NCI-H2227 (cell line): ENCODE measurements at regions not wholly inside any gene's neighbourhood (a gene's known extent, or its start where the extent isn't known, plus 50 kb on each side); places are given as distances from the start of the nearest gene placed in this dataset.
"Not testable (repeated sequence)": the region's sequence is repeated elsewhere in the genome, so short reads cannot be mapped to it uniquely, and the experiment has no call there.

Experiments used
- DNase-seq: peaks from one replicate; lab custom pipeline; 2025; ENCODE audit not compliant: unreplicated experiment; lab: John Stamatoyannopoulos, UW

DNA sequence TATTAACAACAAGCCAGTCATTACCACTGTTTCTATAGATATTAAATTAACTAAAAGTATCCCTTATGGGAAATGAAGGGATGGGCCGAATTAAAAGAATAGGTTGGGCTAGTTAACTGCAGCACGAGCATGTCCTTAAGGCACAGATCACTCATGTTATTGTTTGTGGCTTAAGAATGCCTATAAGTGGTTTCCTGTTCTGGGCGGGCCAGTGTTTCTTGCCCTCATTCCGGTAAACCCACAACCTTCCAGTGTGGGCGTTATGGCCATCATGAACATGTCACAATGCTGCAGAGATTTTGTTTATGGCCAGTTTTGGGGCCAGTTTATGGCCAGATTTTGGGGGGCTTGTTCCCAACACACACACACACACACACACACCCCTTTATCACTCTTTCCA lies 705.4 kb upstream of the NCAM2 start:
- DNase-seq = not testable (repeated sequence)

DNA sequence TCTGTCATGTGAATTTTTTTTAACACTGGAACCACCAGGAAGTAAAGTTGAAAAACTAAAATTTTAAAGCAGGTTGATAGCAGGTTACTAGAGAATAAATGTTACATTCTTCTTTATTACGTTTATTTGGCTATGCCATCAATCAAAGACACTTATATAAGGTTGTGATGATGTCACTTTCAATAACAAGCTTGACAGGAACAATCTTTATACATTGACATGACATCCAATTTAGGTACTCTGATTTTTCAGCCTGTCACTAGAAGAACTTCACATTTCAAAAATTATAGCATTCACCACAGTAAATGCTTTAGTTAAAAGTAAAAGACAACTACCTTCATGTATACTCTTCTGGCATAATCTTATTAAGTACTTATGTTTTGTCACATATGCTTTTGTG lies 696.8 kb upstream of the NCAM2 start:
- no peak for DNase-seq

GRCh38 chr21:20302084-20302483 lies 696.1 kb upstream of the NCAM2 start:
- DNase-seq = no peak

DNA sequence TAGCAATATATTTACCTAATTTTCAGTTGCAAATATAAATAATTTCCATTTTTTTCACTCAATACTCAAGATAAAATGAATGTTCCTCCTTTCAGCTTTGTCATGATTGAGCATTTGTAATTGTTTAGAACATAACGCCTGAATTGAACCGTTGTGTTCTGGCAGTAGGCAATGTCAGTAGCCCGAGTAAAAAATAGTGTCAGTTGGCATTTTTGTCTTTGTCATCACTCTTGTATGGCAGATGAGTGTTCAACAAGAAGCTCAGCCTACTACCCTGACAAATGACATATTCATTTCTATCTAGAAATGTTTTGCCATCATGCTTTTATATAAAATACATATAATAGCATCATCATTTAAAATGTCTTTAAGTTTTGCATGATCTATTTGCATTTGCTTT lies 691.4 kb upstream of the NCAM2 start:
- DNase-seq = no peak

DNA sequence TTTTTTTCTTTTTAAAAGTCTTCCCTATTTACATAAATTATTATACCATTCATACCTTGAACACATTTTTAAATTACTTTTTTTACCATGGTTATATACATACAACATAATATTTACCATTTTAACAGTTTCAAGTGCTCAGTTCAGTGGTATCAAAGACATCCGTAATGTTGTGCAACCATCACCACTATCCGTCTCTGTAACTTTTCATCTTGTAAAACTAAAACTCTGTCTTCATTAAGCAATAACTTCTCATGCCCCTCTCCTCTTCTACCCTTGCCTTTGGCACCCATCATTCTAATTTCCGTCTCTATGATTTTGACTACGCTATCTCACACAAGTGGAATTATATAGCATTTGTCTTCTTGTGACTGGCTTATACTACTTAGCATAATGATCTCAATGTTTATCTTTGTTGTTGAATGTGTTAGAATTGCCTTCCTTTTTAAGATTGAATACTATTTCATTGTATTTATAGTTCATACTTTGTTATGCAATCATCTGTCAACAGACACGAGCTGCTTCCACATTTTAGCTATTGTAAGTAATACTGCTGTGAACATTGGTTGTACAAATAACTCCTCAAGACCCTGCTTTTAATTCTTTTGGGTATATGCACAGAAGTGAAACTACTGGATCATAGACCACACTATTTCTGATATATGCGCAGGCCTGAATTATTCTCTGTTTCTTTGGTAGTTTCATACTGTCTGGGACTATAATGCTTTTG lies 689.5 kb upstream of the NCAM2 start:
- DNase-seq = no peak

DNA sequence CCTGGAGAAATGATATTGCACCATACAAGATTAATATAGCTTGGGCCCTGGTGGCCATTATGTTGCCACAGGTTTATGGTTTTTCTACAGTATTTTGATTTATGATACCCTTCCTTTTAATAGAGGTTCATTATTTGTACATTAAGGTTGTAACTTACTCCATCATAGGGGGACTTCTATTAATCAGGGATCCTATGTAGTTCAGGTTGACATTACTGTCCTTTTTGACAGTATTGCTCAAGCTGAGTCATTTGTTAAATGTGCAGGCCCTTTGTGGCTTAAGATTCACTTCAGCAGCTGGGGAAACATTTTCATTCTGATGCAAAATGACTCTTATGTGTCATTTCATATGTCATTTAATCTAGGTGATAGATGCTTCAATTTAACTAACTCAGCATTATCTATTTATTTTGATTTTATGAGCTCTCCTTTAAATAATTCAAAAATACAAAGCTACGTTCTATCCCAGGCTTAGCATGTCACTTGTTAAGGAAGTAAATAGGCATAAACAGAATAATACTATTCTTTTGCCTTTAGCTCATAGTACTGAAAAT lies 686.9 kb upstream of the NCAM2 start:
- DNase-seq = no peak

DNA sequence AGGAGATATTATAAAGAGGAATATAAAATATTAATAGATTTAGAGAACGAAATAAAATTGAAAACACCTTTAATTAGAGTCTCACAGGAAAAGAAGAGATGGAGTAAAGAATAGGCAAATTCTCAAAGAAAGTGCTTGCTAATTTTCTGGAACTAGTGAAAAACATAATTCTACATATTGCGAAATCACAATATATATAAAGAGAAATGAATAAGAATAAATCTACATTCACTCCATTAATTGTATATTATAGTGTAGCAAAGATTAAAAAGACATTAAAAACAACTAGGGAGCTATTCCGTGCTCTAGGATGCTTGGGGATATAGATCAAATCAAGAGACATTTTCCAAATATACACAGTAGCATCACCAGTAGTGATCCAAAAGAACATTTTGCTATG lies 685.2 kb upstream of the NCAM2 start:
- DNase-seq = no peak

- DNase-seq = no peak
Measured at GRCh38 chr21:20315042-20315441, 683.2 kb upstream of the NCAM2 start.

DNA sequence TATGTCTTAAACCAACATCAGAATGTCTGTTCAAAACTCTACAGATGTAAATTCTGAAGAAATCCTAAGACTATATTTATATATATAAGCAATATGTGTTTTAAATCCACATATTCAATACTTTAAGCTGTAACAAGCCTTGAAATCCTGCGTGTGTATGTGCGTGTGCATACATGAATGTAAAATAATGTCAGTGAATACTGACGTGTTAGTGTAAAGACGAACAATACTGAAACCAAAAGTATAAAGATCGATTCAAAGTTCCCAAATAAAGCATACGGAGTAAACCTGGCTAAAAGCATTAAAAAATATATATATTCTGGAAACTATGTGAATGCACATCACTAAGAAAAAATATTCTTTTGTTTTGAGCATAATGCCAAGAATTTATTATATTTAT lies 668.6 kb upstream of the NCAM2 start:
- DNase-seq = no peak

DNA sequence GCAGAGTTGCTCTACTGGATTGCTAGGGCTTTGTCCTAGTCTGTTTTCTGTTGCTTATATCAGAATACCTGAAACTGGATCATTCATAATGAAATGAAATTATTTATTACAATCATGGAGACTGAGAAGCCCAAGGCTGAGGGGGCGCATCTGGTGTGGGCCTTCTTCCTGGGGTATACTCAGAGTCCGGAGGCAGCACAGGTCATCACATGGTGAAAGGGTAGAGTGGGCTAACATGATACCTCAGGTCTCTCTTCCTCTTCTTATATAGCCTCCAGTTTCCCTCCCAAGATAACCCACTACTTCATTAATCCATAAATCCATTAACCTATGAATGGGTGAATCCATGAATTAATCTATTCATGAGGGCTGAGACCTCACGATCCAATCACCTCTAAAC lies 667.6 kb upstream of the NCAM2 start:
- DNase-seq = no peak

GRCh38 chr21:20334585-20334984 lies 663.6 kb upstream of the NCAM2 start:
- DNase-seq = no peak

- no peak for DNase-seq
Measured at GRCh38 chr21:20341431-20341830, 656.8 kb upstream of the NCAM2 start.

DNA sequence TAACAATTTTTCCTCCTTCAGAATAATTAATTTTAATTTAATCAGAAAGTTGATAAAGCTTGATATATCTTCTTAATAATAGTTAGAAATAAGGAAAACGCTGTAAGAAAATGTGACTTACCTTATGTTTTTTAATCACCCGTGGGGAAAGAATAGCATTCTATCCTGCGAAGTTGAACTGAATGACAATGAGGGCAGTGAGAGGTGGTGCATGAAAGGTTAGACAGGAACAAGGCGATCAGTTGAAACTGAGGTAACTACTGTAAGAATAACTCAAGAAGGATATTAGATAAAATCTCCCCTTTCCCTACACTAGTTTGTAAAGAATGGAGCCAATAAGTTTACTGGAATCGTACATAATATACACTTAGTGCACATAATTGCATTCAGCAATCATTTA lies 655.0 kb upstream of the NCAM2 start:
- DNase-seq = no peak

- DNase-seq = no peak
Measured at GRCh38 chr21:20351138-20351537, 647.1 kb upstream of the NCAM2 start.

GRCh38 chr21:20353351-20353750 lies 644.9 kb upstream of the NCAM2 start:
- no peak for DNase-seq

DNA sequence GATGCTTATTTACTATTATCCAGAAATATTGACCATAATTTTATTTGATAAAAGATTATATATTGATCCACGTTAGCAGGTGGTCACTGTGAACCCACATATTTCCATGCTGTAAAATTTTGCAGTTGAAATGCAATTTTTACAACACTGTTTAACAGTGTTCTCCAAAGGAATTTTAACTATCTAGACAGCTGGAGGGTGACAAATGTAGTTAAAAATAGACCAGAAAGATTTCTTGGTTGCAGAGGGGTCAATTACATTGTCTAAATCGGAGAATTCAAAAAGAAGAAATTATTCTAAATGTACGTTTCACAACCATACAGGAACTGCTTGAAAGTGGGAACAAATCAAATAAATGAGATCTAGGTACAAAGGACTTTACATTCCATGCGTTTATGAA lies 625.2 kb upstream of the NCAM2 start:
- DNase-seq = no peak

- DNase-seq = no peak
Measured at GRCh38 chr21:20377250-20377649, 621.0 kb upstream of the NCAM2 start.

GRCh38 chr21:20388400-20388799 lies 609.8 kb upstream of the NCAM2 start:
- DNase-seq = no peak

GRCh38 chr21:20396798-20397197 lies 601.4 kb upstream of the NCAM2 start:
- DNase-seq = no peak

DNA sequence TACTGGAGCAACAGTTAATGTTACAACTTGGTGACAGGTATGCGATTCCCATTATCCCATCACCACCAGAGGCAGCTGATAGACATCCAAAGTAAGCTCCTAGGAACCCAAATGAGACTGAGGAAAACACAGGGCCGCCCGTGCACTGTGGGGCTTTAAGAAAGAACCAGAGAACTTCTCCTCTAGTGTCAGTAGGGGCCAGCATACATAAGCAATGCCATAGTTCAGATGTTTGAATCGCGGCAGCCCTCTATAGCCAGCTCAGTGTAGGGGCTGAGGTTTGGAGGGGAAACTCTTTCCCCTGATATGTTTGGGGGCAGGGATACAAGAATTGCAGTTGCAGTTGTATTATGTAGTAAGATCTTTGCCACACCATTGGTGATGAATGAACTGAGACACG lies 593.3 kb upstream of the NCAM2 start:
- DNase-seq = no peak

- no peak for DNase-seq
Measured at GRCh38 chr21:20418353-20418752, 579.9 kb upstream of the NCAM2 start.

GRCh38 chr21:20419772-20420171 lies 578.4 kb upstream of the NCAM2 start:
- DNase-seq = no peak

GRCh38 chr21:20424943-20425342 lies 573.3 kb upstream of the NCAM2 start:
- no peak for DNase-seq
